Liver (tissue), 3 donors: ENCODE measurements at regions not wholly inside any gene's neighbourhood (a gene's known extent, or its start where the extent isn't known, plus 50 kb on each side); places are given as distances from the start of the nearest gene placed in this dataset.

Experiments
- FOXA2 ChIP-seq: IDR thresholded peaks from 2 replicates; pipeline ENCODE4 v1.6.1; 2016; ENCODE audit warnings: antibody characterized with exemption
- GABPA ChIP-seq, 2 donors: IDR thresholded peaks in 1 of 2; conservative IDR thresholded peaks in 1 of 2; 2 replicates each; pipeline ENCODE4 v1.6.1; 2016; ENCODE audit warnings: antibody characterized with exemption in 2 of 2, mild to moderate bottlenecking in 1 of 2, moderate library complexity in 1 of 2
- HNF4G ChIP-seq: IDR thresholded peaks from 2 replicates; pipeline ENCODE4 v1.6.1; 2016; ENCODE audit warnings: antibody characterized with exemption
- JUND ChIP-seq, 2 donors: IDR thresholded peaks; 2 replicates each; pipeline ENCODE4 v1.6.1; 2016; ENCODE audit warnings: antibody characterized with exemption in 2 of 2
- RAD21 ChIP-seq, 2 donors: IDR thresholded peaks; 2 replicates each; pipeline ENCODE4 v1.6.1; 2016; ENCODE audit warnings: antibody characterized with exemption in 2 of 2, mild to moderate bottlenecking in 2 of 2
- SP1 ChIP-seq: IDR thresholded peaks from 2 replicates; pipeline ENCODE4 v1.6.1; 2018; ENCODE audit warnings: antibody characterized with exemption, mild to moderate bottlenecking
- YY1 ChIP-seq: IDR thresholded peaks from 2 replicates; pipeline ENCODE4 v1.6.1; 2016; ENCODE audit warnings: antibody characterized with exemption, mild to moderate bottlenecking
- TF ChIP-seq, protein P1 (sequence below): fragments of 150-350 bp; IDR thresholded peaks from 2 replicates; pipeline ENCODE4 v1.5.1; 2017; ENCODE audit warnings: improper control_type of control experiment, low read depth, low read length; ENCODE audit not compliant: missing input control
- TF ChIP-seq, protein P2 (sequence below): IDR thresholded peaks from 2 replicates; pipeline ENCODE4 v1.6.1; 2016; ENCODE audit warnings: antibody characterized with exemption
- TF ChIP-seq, protein P3 (sequence below): IDR thresholded peaks from 2 replicates; pipeline ENCODE4 v1.6.1; 2016; ENCODE audit warnings: antibody characterized with exemption
- TF ChIP-seq, protein P4 (sequence below): IDR thresholded peaks from 2 replicates; pipeline ENCODE4 v1.6.1; 2016; ENCODE audit warnings: antibody characterized with exemption
- donor health status: healthy.
- donor health status: healthy.

DNA sequence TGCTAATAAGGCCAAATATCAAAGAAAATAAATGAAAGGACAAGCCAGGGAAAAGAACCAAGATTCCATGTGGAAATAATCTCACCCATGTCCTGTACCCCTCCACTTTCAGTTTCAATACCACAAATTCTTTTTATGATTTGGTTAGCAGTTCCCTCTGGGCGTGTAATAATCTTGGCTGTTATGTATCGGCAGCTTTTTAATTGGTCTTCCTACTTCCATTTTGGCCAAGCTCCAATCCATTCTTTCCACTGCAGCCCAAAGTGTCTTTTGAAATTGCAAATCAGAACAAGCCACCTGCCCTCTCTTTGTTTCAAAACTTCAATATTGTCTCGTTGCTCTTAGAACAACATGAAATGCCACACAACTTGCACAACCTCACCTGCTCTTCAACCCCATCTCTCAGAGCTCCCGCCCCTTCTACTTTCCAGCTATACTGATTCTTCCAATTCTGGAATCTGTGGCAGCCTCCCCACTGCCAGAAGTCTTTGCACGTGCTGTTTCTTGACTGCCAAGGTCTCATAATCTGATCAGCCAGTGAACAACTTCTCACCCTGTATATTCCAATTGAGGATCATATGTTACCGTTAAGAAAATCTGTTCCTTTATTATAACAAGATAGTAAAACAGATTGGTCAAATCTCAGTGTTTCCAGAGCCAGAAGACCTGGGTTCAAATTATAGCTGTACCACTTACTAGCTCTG, 354.5 kb downstream of the CBLN4 start:
- TF ChIP-seq, protein P1, sequence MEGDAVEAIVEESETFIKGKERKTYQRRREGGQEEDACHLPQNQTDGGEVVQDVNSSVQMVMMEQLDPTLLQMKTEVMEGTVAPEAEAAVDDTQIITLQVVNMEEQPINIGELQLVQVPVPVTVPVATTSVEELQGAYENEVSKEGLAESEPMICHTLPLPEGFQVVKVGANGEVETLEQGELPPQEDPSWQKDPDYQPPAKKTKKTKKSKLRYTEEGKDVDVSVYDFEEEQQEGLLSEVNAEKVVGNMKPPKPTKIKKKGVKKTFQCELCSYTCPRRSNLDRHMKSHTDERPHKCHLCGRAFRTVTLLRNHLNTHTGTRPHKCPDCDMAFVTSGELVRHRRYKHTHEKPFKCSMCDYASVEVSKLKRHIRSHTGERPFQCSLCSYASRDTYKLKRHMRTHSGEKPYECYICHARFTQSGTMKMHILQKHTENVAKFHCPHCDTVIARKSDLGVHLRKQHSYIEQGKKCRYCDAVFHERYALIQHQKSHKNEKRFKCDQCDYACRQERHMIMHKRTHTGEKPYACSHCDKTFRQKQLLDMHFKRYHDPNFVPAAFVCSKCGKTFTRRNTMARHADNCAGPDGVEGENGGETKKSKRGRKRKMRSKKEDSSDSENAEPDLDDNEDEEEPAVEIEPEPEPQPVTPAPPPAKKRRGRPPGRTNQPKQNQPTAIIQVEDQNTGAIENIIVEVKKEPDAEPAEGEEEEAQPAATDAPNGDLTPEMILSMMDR: no peak
- TF ChIP-seq, protein P2, sequence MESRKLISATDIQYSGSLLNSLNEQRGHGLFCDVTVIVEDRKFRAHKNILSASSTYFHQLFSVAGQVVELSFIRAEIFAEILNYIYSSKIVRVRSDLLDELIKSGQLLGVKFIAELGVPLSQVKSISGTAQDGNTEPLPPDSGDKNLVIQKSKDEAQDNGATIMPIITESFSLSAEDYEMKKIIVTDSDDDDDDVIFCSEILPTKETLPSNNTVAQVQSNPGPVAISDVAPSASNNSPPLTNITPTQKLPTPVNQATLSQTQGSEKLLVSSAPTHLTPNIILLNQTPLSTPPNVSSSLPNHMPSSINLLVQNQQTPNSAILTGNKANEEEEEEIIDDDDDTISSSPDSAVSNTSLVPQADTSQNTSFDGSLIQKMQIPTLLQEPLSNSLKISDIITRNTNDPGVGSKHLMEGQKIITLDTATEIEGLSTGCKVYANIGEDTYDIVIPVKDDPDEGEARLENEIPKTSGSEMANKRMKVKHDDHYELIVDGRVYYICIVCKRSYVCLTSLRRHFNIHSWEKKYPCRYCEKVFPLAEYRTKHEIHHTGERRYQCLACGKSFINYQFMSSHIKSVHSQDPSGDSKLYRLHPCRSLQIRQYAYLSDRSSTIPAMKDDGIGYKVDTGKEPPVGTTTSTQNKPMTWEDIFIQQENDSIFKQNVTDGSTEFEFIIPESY: no peak
- TF ChIP-seq SP1 (no peak), RAD21 (IDR thresholded peaks at IDR 0.05) (no peak), FOXA2 (no peak), GABPA (IDR thresholded peaks at IDR 0.05 in 1 of 2, conservative IDR thresholded peaks at IDR 0.05 in 1 of 2) (no peak), HNF4G (no peak), YY1 (no peak), JUND (IDR thresholded peaks at IDR 0.05) (no peak)
- TF ChIP-seq, protein P3, sequence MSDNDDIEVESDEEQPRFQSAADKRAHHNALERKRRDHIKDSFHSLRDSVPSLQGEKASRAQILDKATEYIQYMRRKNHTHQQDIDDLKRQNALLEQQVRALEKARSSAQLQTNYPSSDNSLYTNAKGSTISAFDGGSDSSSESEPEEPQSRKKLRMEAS: no peak
- TF ChIP-seq, protein P4, sequence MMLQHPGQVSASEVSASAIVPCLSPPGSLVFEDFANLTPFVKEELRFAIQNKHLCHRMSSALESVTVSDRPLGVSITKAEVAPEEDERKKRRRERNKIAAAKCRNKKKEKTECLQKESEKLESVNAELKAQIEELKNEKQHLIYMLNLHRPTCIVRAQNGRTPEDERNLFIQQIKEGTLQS: no peak
